H1 (cell line): ENCODE measurements at regions not wholly inside any gene's neighbourhood (a gene's known extent, or its start where the extent isn't known, plus 50 kb on each side); places are given as distances from the start of the nearest gene placed in this dataset.

Experiments
- BRCA1 ChIP-seq: IDR thresholded peaks from 2 replicates; pipeline ENCODE4 v1.6.1; 2012; ENCODE audit warnings: low read depth, low read length, improper control_type of control experiment
- CBX5 ChIP-seq: fragments of 300-800, 300-1000 bp; sonication (generic); IDR thresholded peaks from 2 replicates; pipeline ENCODE4 v1.7.1; 2016; ENCODE audit warnings: antibody characterized with exemption, low read length, low read depth
- CTBP2 ChIP-seq: IDR thresholded peaks from 2 replicates; pipeline ENCODE4 v1.7.0; 2011; ENCODE audit warnings: borderline replicate concordance, mild to moderate bottlenecking, moderate library complexity, mixed read lengths, low read length; ENCODE audit not compliant: insufficient read depth, insufficient read length
- KDM5A ChIP-seq: fragments of 200-600 bp; IDR thresholded peaks from 2 replicates; pipeline ENCODE4 v1.7.1; 2012; ENCODE audit warnings: mild to moderate bottlenecking, low read length, inconsistent platforms, mixed read lengths
- MAFK ChIP-seq: IDR thresholded peaks from 2 replicates; pipeline ENCODE4 v1.6.1; 2012; ENCODE audit warnings: low read depth, mild to moderate bottlenecking, improper control_type of control experiment, low read length
- POLR2A ChIP-seq, 2 experiments: IDR thresholded peaks; 1 replicate in 1 of 2; 2 replicates in 1 of 2; pipeline ENCODE4 v1.6.1; 2011; ENCODE audit warnings: low read depth in 2 of 2, low read length in 2 of 2, mild to moderate bottlenecking in 2 of 2; ENCODE audit errors: control extremely low read depth in 1 of 2
- POLR2AphosphoS5 ChIP-seq: IDR thresholded peaks from 2 replicates; pipeline ENCODE4 v1.6.1; 2011; ENCODE audit warnings: low read depth, low read length
- SAP30 ChIP-seq: fragments of 300-600 bp; sonication (generic); IDR thresholded peaks from 2 replicates; pipeline ENCODE4 v1.7.1; 2012; ENCODE audit warnings: low read length, moderate library complexity, mild to moderate bottlenecking, inconsistent platforms; ENCODE audit not compliant: insufficient read depth, insufficient replicate concordance
- SP1 ChIP-seq: IDR thresholded peaks from 2 replicates; pipeline ENCODE4 v1.6.1; 2011; ENCODE audit warnings: low read depth, low read length
- SP2 ChIP-seq: IDR thresholded peaks from 2 replicates; pipeline ENCODE4 v1.6.1; 2012; ENCODE audit warnings: mild to moderate bottlenecking, low read length, inconsistent platforms
- TEAD4 ChIP-seq: IDR thresholded peaks from 2 replicates; pipeline ENCODE4 v1.6.1; 2012; ENCODE audit warnings: low read depth, low read length, inconsistent platforms, mixed read lengths
- YY1 ChIP-seq: IDR thresholded peaks from 2 replicates; pipeline ENCODE4 v1.6.1; 2011; ENCODE audit warnings: low read depth, mild to moderate bottlenecking, low read length
- ZNF274 ChIP-seq: IDR thresholded peaks from 2 replicates; pipeline ENCODE4 v1.7.0; 2012; ENCODE audit warnings: low read length, borderline replicate concordance; ENCODE audit errors: extremely low read depth
- TF ChIP-seq, protein P1 (sequence below): IDR thresholded peaks from 2 replicates; pipeline ENCODE4 v1.6.1; 2012; ENCODE audit warnings: inconsistent platforms

DNA sequence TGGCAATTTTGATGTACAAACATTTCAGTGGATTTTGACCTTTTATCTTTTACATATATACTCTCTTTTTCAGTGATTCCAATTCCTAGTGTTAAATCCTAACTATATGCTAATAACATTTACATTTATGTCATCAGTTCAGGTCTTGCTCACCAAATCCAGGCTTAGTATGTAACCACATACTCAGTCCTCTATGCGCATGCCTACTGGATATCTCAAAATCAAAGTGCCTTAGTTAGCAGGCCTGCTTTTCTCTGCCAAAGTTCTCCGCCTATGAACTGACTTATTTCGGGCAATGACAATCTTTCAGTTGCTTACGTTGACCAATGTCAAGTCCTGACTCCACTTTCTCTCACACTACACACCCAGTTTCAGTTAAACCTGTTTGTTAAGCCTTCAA lies 478.5 kb upstream of the SLITRK1 start (continued):
- TF ChIP-seq CBX5 (no peak), CTBP2 (no peak), ZNF274 (no peak), MAFK (no peak), BRCA1 (no peak), SP1 (no peak), SAP30 (no peak), TEAD4 (no peak), YY1 (no peak), POLR2AphosphoS5 (no peak), KDM5A (no peak), POLR2A (IDR thresholded peaks at IDR 0.05; ENCODE audit: control extremely low read depth in 1 of 2, low read depth in 2 of 2, low read length in 2 of 2) (no peak), SP2 (no peak)
- TF ChIP-seq, protein P1, sequence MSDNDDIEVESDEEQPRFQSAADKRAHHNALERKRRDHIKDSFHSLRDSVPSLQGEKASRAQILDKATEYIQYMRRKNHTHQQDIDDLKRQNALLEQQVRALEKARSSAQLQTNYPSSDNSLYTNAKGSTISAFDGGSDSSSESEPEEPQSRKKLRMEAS: no peak
- TF ChIP-seq, all 59 proteins: peak for 0
